ENCODE measurements at regions not wholly inside any gene's neighbourhood (a gene's known extent, or its start where the extent isn't known, plus 50 kb on each side); places are given as distances from the start of the nearest gene placed in this dataset.
"Not testable (repeated sequence)": the region's sequence is repeated elsewhere in the genome, so short reads cannot be mapped to it uniquely, and the experiment has no call there.

GRCh38 chr10:127676430-127676829 is 60.6 kb upstream of the FOXI2 start:
- intact Hi-C loops (cut with micrococcal nuclease); dilution Hi-C loops (cut with MboI; ENCODE audit: extremely low pct_ligation_motif_present, low sequenced_read_pairs); H4K20me1 ChIP-seq (replicated peaks; ENCODE audit: control insufficient read depth, extremely low read depth, insufficient read depth, low read length); H3K36me3 ChIP-seq (ENCODE audit: control insufficient read depth in 2 of 2, extremely low read depth in 1 of 2, insufficient read depth in 2 of 2, low read length in 2 of 2); H3K27me3 ChIP-seq (ENCODE audit: control insufficient read depth in 2 of 2, insufficient read depth in 2 of 2, low read length in 2 of 2); BruUV-seq (replicated peaks); FAIRE-seq; H2AFZ ChIP-seq (ENCODE audit: low read depth, low read length); H3K9me3 ChIP-seq (replicated peaks; ENCODE audit: control insufficient read depth, insufficient read depth, low read length); H3K4me1 ChIP-seq (ENCODE audit: control insufficient read depth, extremely low read depth, insufficient read depth, low read length); H3K4me3 ChIP-seq (replicated peaks in 1 of 3; ENCODE audit: insufficient read depth in 1 of 3, low read depth in 1 of 3, low read length in 3 of 3); DNase-seq (ENCODE audit: low read depth, low spot score); H3K4me2 ChIP-seq (ENCODE audit: insufficient read depth, low read length); POLR2A ChIA-PET; H3K27ac ChIP-seq (ENCODE audit: insufficient read depth, low read depth, low read length); H3K79me2 ChIP-seq (ENCODE audit: control insufficient read depth, insufficient read depth, low read length); H3K9me1 ChIP-seq (replicated peaks; ENCODE audit: control insufficient read depth, extremely low read depth, insufficient read depth, low read length); H3K9ac ChIP-seq (replicated peaks; ENCODE audit: extremely low read depth, insufficient read depth, low read length): not testable (repeated sequence)
- CTCF ChIA-PET: interaction anchor here (0.6 kb wide), 1 partner anchor 17 kb away, joined by 3 read pairs; no protein-coding TSS in a partner anchor

- ChIA-PET CTCF (no interaction called here), POLR2A (no interaction called here)
- no peak for DNase-seq (ENCODE audit: low read depth, low spot score)
- H4K20me1 ChIP-seq (replicated peaks; ENCODE audit: control insufficient read depth, extremely low read depth, insufficient read depth, low read length): no peaks in the 10 kb centered on the region
- no peaks in the 10 kb centered on the region for H3K9me1 ChIP-seq (replicated peaks; ENCODE audit: control insufficient read depth, extremely low read depth, insufficient read depth, low read length)
- no peak overlapping the region for H3K4me3 ChIP-seq (replicated peaks in 1 of 3; ENCODE audit: insufficient read depth in 1 of 3, low read depth in 1 of 3, low read length in 3 of 3)
- dilution Hi-C loops (cut with MboI; ENCODE audit: extremely low pct_ligation_motif_present, low sequenced_read_pairs) (no loop called here), intact Hi-C loops (cut with micrococcal nuclease) (no loop called here)
- H3K4me2 ChIP-seq (ENCODE audit: insufficient read depth, low read length): no peak overlapping the region
- no peaks in the 10 kb centered on the region for H3K9me3 ChIP-seq (replicated peaks; ENCODE audit: control insufficient read depth, insufficient read depth, low read length)
- H3K79me2 ChIP-seq (ENCODE audit: control insufficient read depth, insufficient read depth, low read length): no peaks in the 10 kb centered on the region
- no peak for FAIRE-seq
- TF ChIP-seq FOS (IDR thresholded peaks at IDR 0.05; ENCODE audit: borderline replicate concordance, insufficient read depth, low read length) (no peak), EZH2 (IDR thresholded peaks at IDR 0.05; ENCODE audit: borderline replicate concordance, low read depth, low read length, severe bottlenecking) (no peak), POLR2AphosphoS5 (IDR thresholded peaks at IDR 0.05; ENCODE audit: insufficient read depth, low read depth, low read length) (no peak), POLR2A (IDR thresholded peaks at IDR 0.05; ENCODE audit: low read depth, low read length) (no peak), GATA2 (IDR thresholded peaks at IDR 0.05; ENCODE audit: insufficient read depth, insufficient read length, low read depth, low read length) (no peak), CTCF (IDR thresholded peaks at IDR 0.05; ENCODE audit: extremely low read depth in 1 of 2, insufficient read depth in 1 of 2, low read depth in 1 of 2, low read length in 2 of 2) (no peak), MAX (IDR thresholded peaks at IDR 0.05; ENCODE audit: insufficient read depth, insufficient read length) (no peak), MYC (IDR thresholded peaks at IDR 0.05; ENCODE audit: low read depth, low read length) (no peak), JUN (IDR thresholded peaks at IDR 0.05; ENCODE audit: borderline replicate concordance, insufficient read depth, insufficient read length, low read depth) (no peak)
- H3K4me1 ChIP-seq (ENCODE audit: control insufficient read depth, extremely low read depth, insufficient read depth, low read length): no peaks in the 10 kb centered on the region
- BruUV-seq (replicated peaks): no TSS peak
- no peaks in the 10 kb centered on the region for H3K36me3 ChIP-seq (ENCODE audit: control insufficient read depth in 2 of 2, extremely low read depth in 1 of 2, insufficient read depth in 2 of 2, low read length in 2 of 2)
- no peak overlapping the region for H3K9ac ChIP-seq (replicated peaks; ENCODE audit: extremely low read depth, insufficient read depth, low read length)
- H3K27ac ChIP-seq (ENCODE audit: insufficient read depth, low read depth, low read length): no peak overlapping the region
- no peaks in the 10 kb centered on the region for H3K27me3 ChIP-seq (ENCODE audit: control insufficient read depth in 2 of 2, insufficient read depth in 2 of 2, low read length in 2 of 2)
- H2AFZ ChIP-seq (ENCODE audit: low read depth, low read length): no peak overlapping the region
Observed at GRCh38 chr10:127678091-127678490, 58.9 kb upstream of the FOXI2 start.

Measured in endothelial cell of umbilical vein (primary cell).